A549 (cell line): ENCODE measurements at regions not wholly inside any gene's neighbourhood (a gene's known extent, or its start where the extent isn't known, plus 50 kb on each side); places are given as distances from the start of the nearest gene placed in this dataset.

ENCODE experiments used
- ATAC-seq, 2 experiments: fragments of 200-7000 bp in 1 of 2; fragments of >200 bp in 1 of 2; cut with Nextera tagmentation in 1 of 2; cut with Tn5 transposase in 1 of 2; 3 replicates each; pipeline versions ENCODE4 v1.8.0 to v1.9.1; 2018 to 2020; ENCODE audit warnings: mild to moderate bottlenecking in 1 of 2, moderate library complexity in 1 of 2
- CTCF ChIA-PET: fragments of 300-600 bp; sonication (Branson Sonifier 250); formaldehyde crosslinking; extraction: SDS; loops from one replicate; lab custom pipeline; 2021; ENCODE audit warnings: antibody characterized with exemption, inconsistent platforms; lab: Yijun Ruan, JAX
- POLR2A ChIA-PET: fragments of 350-600 bp; formaldehyde crosslinking; extraction: SDS; loops from one replicate; lab custom pipeline; 2021; ENCODE audit warnings: antibody characterized with exemption, inconsistent platforms; lab: Yijun Ruan, JAX
- DNase-seq, 2 experiments: peaks; one replicate each; pipeline versions ENCODE4 v3.0.0 to v3.0.0-alpha.2; 2011 to 2016; ENCODE audit warnings: low read depth in 1 of 2, low spot score in 1 of 2
- FAIRE-seq: peaks from 2 replicates; lab custom pipeline; 2011; peaks lifted over from hg19 to GRCh38; lab: Jason Lieb, UNC
- H3K27ac ChIP-seq, 2 experiments: fragments of >200 bp; sonication (Bioruptor Twin); formaldehyde crosslinking; 3 replicates each; pipeline ENCODE4 v1.5.1; 2016 to 2017
- H3K4me1 ChIP-seq: fragments of >200 bp; sonication (Bioruptor Twin); formaldehyde crosslinking; 3 replicates; pipeline ENCODE4 v1.6.1; 2016
- H3K4me2 ChIP-seq: fragments of >200 bp; sonication (Bioruptor Twin); formaldehyde crosslinking; 3 replicates; pipeline ENCODE4 v1.6.1; 2016
- H3K4me3 ChIP-seq: fragments of >200 bp; sonication (Bioruptor Twin); formaldehyde crosslinking; 3 replicates; pipeline ENCODE4 v1.5.1; 2016
- H3K9me3 ChIP-seq: fragments of >200 bp; sonication (Bioruptor Twin); formaldehyde crosslinking; 3 replicates; pipeline ENCODE4 v1.6.1; 2016
- CBX8 ChIP-seq: fragments of 200-600 bp; sonication (generic); IDR thresholded peaks from 2 replicates; pipeline ENCODE4 v1.6.1; 2016
- E2F6 ChIP-seq: IDR thresholded peaks from 2 replicates; pipeline ENCODE4 v1.6.1; 2012; ENCODE audit warnings: low read depth, borderline replicate concordance
- FOSB ChIP-seq: fragments of 250-450 bp; sonication (Bioruptor Pico); IDR thresholded peaks from 2 replicates; pipeline ENCODE4 v1.5.0; 2020; ENCODE audit warnings: mild to moderate bottlenecking, moderate library complexity
- FOXS1 ChIP-seq: fragments of 250-450 bp; sonication (Bioruptor Pico); IDR thresholded peaks from 2 replicates; pipeline ENCODE4 v1.5.0; 2020; ENCODE audit warnings: mild to moderate bottlenecking, moderate library complexity
- GATA3 ChIP-seq: IDR thresholded peaks from 2 replicates; pipeline ENCODE4 v1.6.1; 2012; ENCODE audit warnings: borderline replicate concordance
- HMGXB4 ChIP-seq: fragments of 250-450 bp; sonication (Bioruptor Pico); IDR thresholded peaks from 2 replicates; pipeline ENCODE4 v1.5.0; 2021; ENCODE audit warnings: mild to moderate bottlenecking, moderate library complexity, borderline replicate concordance
- HOXA7 ChIP-seq: fragments of 250-450 bp; sonication (Bioruptor Pico); IDR thresholded peaks from 2 replicates; pipeline ENCODE4 v1.5.0; 2020; ENCODE audit warnings: mild to moderate bottlenecking, moderate library complexity
- JUNB ChIP-seq: fragments of >200 bp; sonication (Bioruptor Twin); formaldehyde crosslinking; IDR thresholded peaks from 2 replicates; pipeline ENCODE4 v1.6.1; 2016
- MAX ChIP-seq: IDR thresholded peaks from 2 replicates; pipeline ENCODE4 v1.6.1; 2012
- NFE2L2 ChIP-seq: fragments of 150-350 bp; conservative IDR thresholded peaks from 2 replicates; pipeline ENCODE4 v1.6.1; 2014; ENCODE audit warnings: low read length
- PBX3 ChIP-seq: IDR thresholded peaks from 2 replicates; pipeline ENCODE4 v1.6.1; 2012
- PHF8 ChIP-seq: fragments of 200-600 bp; sonication (generic); IDR thresholded peaks from 2 replicates; pipeline ENCODE4 v1.6.1; 2016; ENCODE audit warnings: low read depth, mild to moderate bottlenecking, antibody characterized with exemption, moderate library complexity, borderline replicate concordance
- POLR2A ChIP-seq: IDR thresholded peaks from 2 replicates; pipeline ENCODE4 v1.6.1; 2012; ENCODE audit warnings: mild to moderate bottlenecking, low read length
- RCOR1 ChIP-seq: fragments of 150-350 bp; IDR thresholded peaks from 2 replicates; pipeline ENCODE4 v1.6.1; 2014; ENCODE audit warnings: antibody characterized with exemption, low read length, low read depth
- RNF2 ChIP-seq: fragments of 200-600 bp; sonication (generic); IDR thresholded peaks from 2 replicates; pipeline ENCODE4 v1.6.1; 2016; ENCODE audit warnings: low read depth, mild to moderate bottlenecking, antibody characterized with exemption, moderate library complexity, borderline replicate concordance
- SMC3 ChIP-seq: fragments of >200 bp; sonication (Bioruptor Twin); formaldehyde crosslinking; IDR thresholded peaks from 3 replicates; pipeline ENCODE4 v1.6.1; 2018; ENCODE audit warnings: inconsistent platforms
- SREBF2 ChIP-seq: fragments of 450-650 bp; IDR thresholded peaks from 2 replicates; pipeline ENCODE4 v1.6.1; 2014; ENCODE audit warnings: mild to moderate bottlenecking, moderate library complexity
- TP53 ChIP-seq: fragments of 250-450 bp; sonication (Bioruptor Pico); IDR thresholded peaks from 2 replicates; pipeline ENCODE4 v1.5.0; 2021; ENCODE audit warnings: mild to moderate bottlenecking, moderate library complexity
- ZC3H11A ChIP-seq: fragments of 450-650 bp; IDR thresholded peaks from 2 replicates; pipeline ENCODE4 v1.6.1; 2014; ENCODE audit warnings: antibody characterized with exemption, mild to moderate bottlenecking
- WGBS: methylation state at CpG from one replicate; pipeline ENCODE4 v1.1.6; 2017; ENCODE audit errors: missing lambda C conversion rate; 5-methylcytosine and 5-hydroxymethylcytosine counted together
- TF ChIP-seq, protein P1 (sequence below): fragments of >200 bp; sonication (Bioruptor Twin); formaldehyde crosslinking; IDR thresholded peaks from 3 replicates; pipeline ENCODE4 v1.5.1; 2016
- TF ChIP-seq, protein P2 (sequence below): fragments of 450-650 bp; IDR thresholded peaks from 2 replicates; pipeline ENCODE4 v1.6.1; 2014; ENCODE audit warnings: antibody characterized with exemption

- no peak overlapping the region for H3K27ac ChIP-seq
- H3K4me1 ChIP-seq: no peaks in the 10 kb centered on the region
- TF ChIP-seq HMGXB4 (CRISPR knock-in tag): no peak
- TF ChIP-seq CBX8: no peak
- TF ChIP-seq FOXS1 (CRISPR knock-in tag): no peak
- TF ChIP-seq HOXA7 (CRISPR knock-in tag): no peak
- no peak for TF ChIP-seq POLR2A
- TF ChIP-seq, all 56 proteins: peak for 0
- POLR2A ChIA-PET: no interaction called here
- ATAC-seq: no peak
- FAIRE-seq: no peak
- DNase-seq: no peak
- WGBS: 81% methylated on average over 6 of the region's 6 CpGs
- CTCF ChIA-PET: no interaction called here
- Histone ChIP-seq H3K4me3 (no peak overlapping the region), H3K9me3 (no peaks in the 10 kb centered on the region), H3K4me2 (no peak overlapping the region)
Measured at GRCh38 chr13:80201694-80202468, 139.0 kb downstream of the SPRY2 start.

DNA sequence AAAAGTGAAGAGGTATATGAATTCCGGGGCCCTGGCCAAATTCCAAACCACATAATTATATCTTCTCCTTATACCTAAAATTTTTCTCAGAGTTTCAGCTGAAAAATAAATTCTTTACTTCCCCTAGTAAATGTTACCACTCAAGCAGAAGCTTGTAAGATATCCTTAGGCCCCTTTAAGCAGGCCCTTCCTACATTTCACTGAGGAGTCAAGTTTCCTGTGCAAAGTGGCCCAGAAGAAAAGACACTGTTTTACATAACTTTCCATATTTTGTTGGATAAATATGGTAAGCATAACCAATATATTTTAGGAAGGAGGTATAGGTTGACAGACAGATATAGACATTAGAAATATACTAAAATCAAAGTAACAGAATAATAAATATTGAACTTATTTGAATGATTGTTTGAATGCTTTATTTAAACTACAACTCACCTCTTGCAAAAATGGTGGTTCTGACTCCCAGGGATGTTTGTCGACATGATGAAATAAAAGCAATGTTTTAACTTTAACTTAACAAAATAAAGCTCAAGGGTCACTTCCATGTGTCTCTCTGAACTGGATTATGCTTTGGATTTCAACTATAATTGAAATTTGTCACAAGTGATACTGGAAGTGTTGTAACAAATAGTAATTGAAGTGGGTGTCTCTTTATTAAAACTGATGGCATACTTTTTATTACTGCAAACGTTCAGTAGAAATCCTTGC, 141.2 kb downstream of the SPRY2 start:
- Histone ChIP-seq H3K4me1 (no peaks in the 10 kb centered on the region), H3K4me3 (no peak overlapping the region), H3K9me3 (no peaks in the 10 kb centered on the region), H3K4me2 (no peak overlapping the region), H3K27ac (no peak overlapping the region)
- POLR2A ChIA-PET: no interaction called here
- WGBS: 41% methylated on average over 3 of the region's 3 CpGs
- no peak for ATAC-seq
- CTCF ChIA-PET: interaction anchor here (0.7 kb wide), 1 partner anchor 182 kb away, joined by 3 read pairs; no protein-coding TSS in a partner anchor
- FAIRE-seq: no peak
- no peak for DNase-seq
- TF ChIP-seq PBX3: no peak
- TF ChIP-seq, protein P1, sequence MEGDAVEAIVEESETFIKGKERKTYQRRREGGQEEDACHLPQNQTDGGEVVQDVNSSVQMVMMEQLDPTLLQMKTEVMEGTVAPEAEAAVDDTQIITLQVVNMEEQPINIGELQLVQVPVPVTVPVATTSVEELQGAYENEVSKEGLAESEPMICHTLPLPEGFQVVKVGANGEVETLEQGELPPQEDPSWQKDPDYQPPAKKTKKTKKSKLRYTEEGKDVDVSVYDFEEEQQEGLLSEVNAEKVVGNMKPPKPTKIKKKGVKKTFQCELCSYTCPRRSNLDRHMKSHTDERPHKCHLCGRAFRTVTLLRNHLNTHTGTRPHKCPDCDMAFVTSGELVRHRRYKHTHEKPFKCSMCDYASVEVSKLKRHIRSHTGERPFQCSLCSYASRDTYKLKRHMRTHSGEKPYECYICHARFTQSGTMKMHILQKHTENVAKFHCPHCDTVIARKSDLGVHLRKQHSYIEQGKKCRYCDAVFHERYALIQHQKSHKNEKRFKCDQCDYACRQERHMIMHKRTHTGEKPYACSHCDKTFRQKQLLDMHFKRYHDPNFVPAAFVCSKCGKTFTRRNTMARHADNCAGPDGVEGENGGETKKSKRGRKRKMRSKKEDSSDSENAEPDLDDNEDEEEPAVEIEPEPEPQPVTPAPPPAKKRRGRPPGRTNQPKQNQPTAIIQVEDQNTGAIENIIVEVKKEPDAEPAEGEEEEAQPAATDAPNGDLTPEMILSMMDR: no peak
- TF ChIP-seq, protein P2, sequence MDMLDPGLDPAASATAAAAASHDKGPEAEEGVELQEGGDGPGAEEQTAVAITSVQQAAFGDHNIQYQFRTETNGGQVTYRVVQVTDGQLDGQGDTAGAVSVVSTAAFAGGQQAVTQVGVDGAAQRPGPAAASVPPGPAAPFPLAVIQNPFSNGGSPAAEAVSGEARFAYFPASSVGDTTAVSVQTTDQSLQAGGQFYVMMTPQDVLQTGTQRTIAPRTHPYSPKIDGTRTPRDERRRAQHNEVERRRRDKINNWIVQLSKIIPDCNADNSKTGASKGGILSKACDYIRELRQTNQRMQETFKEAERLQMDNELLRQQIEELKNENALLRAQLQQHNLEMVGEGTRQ: no peak
- no peak for TF ChIP-seq GATA3
- no peak for TF ChIP-seq HMGXB4 (CRISPR knock-in tag)
- TF ChIP-seq TP53 (CRISPR knock-in tag): no peak
- TF ChIP-seq NFE2L2: no peak
- TF ChIP-seq SMC3: no peak
- TF ChIP-seq PHF8: no peak
- TF ChIP-seq FOSB (CRISPR knock-in tag): no peak
- no peak for TF ChIP-seq MAX
- no peak for TF ChIP-seq JUNB
- no peak for TF ChIP-seq E2F6
- TF ChIP-seq ZC3H11A: no peak
- TF ChIP-seq SREBF2: no peak
- TF ChIP-seq RNF2: no peak
- no peak for TF ChIP-seq RCOR1
